Panc1 (cell line): ENCODE measurements at regions not wholly inside any gene's neighbourhood (a gene's known extent, or its start where the extent isn't known, plus 50 kb on each side); places are given as distances from the start of the nearest gene placed in this dataset.

Source experiments
- ATAC-seq: fragments of 200-7000 bp; cut with Tn5 transposase; 2 replicates; pipeline ENCODE4 v1.9.1; 2020; ENCODE audit warnings: mild to moderate bottlenecking, moderate library complexity
- BruUV-seq: library from RNA; stranded (reverse); fragments of 400-500 nt; replicated peaks from 2 replicates; lab custom pipeline; 2021; lab: Mats Ljungman, UMichigan
- CTCF ChIA-PET: fragments of 300-600 bp; sonication (Branson Sonifier 250); formaldehyde crosslinking; loops from one replicate; lab custom pipeline; 2022; ENCODE audit warnings: antibody characterized with exemption; lab: Charles Lee
- POLR2A ChIA-PET: fragments of 300-600 bp; sonication (Branson Sonifier 250); formaldehyde crosslinking; loops from one replicate; lab custom pipeline; 2022; ENCODE audit warnings: antibody characterized with exemption; lab: Charles Lee
- DNase-seq: peaks from one replicate; pipeline ENCODE4 v3.0.0-alpha.2; 2010; ENCODE audit warnings: low read depth, low spot score
- H3K27ac ChIP-seq: 2 replicates; pipeline ENCODE4 v1.5.1; 2011; ENCODE audit warnings: mild to moderate bottlenecking, low read length, inconsistent platforms
- H3K27me3 ChIP-seq: fragments of 200-500 bp; sonication (Bioruptor generic); 2 replicates; pipeline ENCODE4 v1.6.0; 2014; ENCODE audit warnings: low read length, inconsistent platforms; ENCODE audit not compliant: control insufficient read depth, insufficient read depth
- H3K36me3 ChIP-seq: fragments of 200-500 bp; sonication (Bioruptor generic); 2 replicates; pipeline ENCODE4 v1.5.1; 2014; ENCODE audit warnings: inconsistent platforms, mild to moderate bottlenecking, low read length, moderate library complexity; ENCODE audit not compliant: control insufficient read depth, insufficient read depth
- H3K4me1 ChIP-seq: 2 replicates; pipeline ENCODE4 v1.5.1; 2011; ENCODE audit warnings: inconsistent platforms, mild to moderate bottlenecking, low read length, moderate library complexity; ENCODE audit not compliant: control insufficient read depth, insufficient read depth
- H3K4me3 ChIP-seq, 2 experiments: 2 replicates each; pipeline ENCODE4 v1.5.1; 2011 to 2012; ENCODE audit warnings: low read depth in 2 of 2, low read length in 2 of 2, mild to moderate bottlenecking in 2 of 2, inconsistent platforms in 1 of 2, moderate library complexity in 1 of 2
- H3K9me3 ChIP-seq: fragments of 200-500 bp; sonication (Bioruptor generic); 2 replicates; pipeline ENCODE4 v1.5.1; 2014; ENCODE audit warnings: low read depth, mild to moderate bottlenecking, inconsistent platforms, low read length, moderate library complexity; ENCODE audit not compliant: control insufficient read depth, insufficient read depth
- POLR2AphosphoS5 ChIP-seq: IDR thresholded peaks from 2 replicates; pipeline ENCODE4 v1.6.1; 2012; ENCODE audit warnings: mild to moderate bottlenecking, low read depth, low read length, moderate library complexity
- SIN3A ChIP-seq: IDR thresholded peaks from 2 replicates; pipeline ENCODE4 v1.6.1; 2012; ENCODE audit warnings: low read depth, mild to moderate bottlenecking, low read length, moderate library complexity, borderline replicate concordance; ENCODE audit not compliant: insufficient read depth
- TCF7L2 ChIP-seq: IDR thresholded peaks from 2 replicates; pipeline ENCODE4 v1.6.1; 2011; ENCODE audit warnings: mild to moderate bottlenecking, low read depth, low read length, inconsistent platforms
- in situ Hi-C: cut with HindIII; loops from 2 replicates; pipeline ENCODE4 v1.10.0; 2016; ENCODE audit warnings: low sequenced_read_pairs, low pct_unique_long_range_greater_than_20kb
- intact Hi-C: fragments of 100-400 bp; cut with micrococcal nuclease; formaldehyde crosslinking; loops from one replicate; pipeline ENCODE4 v1.10.0; 2022; ENCODE audit not compliant: unreplicated experiment
- TF ChIP-seq, protein P1 (sequence below): fragments of 450-650 bp; IDR thresholded peaks from 2 replicates; pipeline ENCODE4 v1.5.1; 2017; ENCODE audit warnings: mild to moderate bottlenecking
- TF ChIP-seq, protein P2 (sequence below), 2 experiments: IDR thresholded peaks; 2 replicates each; pipeline ENCODE4 v1.6.1; 2011 to 2012; ENCODE audit warnings: low read depth in 2 of 2, control low read depth in 1 of 2, low read length in 1 of 2, mild to moderate bottlenecking in 1 of 2, moderate library complexity in 1 of 2; ENCODE audit not compliant: insufficient read depth in 1 of 2

DNA sequence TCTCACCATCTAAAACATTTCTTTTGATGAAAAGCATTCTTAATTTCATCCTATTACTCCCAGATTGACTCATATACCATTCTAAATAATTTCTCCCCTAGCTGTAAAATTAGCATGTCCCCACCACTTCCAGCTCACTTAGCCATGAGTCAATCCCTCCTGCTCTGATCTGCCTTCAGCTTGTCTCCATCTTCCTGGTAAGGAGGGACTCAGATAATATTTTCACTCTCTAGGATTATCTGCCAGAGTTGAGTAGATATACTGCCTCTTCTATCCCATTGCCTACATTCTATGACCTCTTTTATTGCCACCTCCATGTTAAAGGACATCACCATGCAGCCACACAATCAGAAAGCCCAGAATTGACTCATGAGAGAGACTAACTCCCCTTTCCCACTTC is 348.8 kb upstream of the POU3F2 start:
- no peak for DNase-seq
- ChIA-PET POLR2A (no interaction called here), CTCF (no interaction called here)
- intact Hi-C loops (no loop called here), in situ Hi-C loops (no loop called here)
- Histone ChIP-seq H3K4me3 (no peak overlapping the region), H3K9me3 (no peaks in the 10 kb centered on the region), H3K4me1 (no peaks in the 10 kb centered on the region), H3K27ac (no peak overlapping the region), H3K27me3 (no peaks in the 10 kb centered on the region), H3K36me3 (no peaks in the 10 kb centered on the region)
- TF ChIP-seq, protein P1, sequence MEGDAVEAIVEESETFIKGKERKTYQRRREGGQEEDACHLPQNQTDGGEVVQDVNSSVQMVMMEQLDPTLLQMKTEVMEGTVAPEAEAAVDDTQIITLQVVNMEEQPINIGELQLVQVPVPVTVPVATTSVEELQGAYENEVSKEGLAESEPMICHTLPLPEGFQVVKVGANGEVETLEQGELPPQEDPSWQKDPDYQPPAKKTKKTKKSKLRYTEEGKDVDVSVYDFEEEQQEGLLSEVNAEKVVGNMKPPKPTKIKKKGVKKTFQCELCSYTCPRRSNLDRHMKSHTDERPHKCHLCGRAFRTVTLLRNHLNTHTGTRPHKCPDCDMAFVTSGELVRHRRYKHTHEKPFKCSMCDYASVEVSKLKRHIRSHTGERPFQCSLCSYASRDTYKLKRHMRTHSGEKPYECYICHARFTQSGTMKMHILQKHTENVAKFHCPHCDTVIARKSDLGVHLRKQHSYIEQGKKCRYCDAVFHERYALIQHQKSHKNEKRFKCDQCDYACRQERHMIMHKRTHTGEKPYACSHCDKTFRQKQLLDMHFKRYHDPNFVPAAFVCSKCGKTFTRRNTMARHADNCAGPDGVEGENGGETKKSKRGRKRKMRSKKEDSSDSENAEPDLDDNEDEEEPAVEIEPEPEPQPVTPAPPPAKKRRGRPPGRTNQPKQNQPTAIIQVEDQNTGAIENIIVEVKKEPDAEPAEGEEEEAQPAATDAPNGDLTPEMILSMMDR = no peak
- TF ChIP-seq, protein P2, sequence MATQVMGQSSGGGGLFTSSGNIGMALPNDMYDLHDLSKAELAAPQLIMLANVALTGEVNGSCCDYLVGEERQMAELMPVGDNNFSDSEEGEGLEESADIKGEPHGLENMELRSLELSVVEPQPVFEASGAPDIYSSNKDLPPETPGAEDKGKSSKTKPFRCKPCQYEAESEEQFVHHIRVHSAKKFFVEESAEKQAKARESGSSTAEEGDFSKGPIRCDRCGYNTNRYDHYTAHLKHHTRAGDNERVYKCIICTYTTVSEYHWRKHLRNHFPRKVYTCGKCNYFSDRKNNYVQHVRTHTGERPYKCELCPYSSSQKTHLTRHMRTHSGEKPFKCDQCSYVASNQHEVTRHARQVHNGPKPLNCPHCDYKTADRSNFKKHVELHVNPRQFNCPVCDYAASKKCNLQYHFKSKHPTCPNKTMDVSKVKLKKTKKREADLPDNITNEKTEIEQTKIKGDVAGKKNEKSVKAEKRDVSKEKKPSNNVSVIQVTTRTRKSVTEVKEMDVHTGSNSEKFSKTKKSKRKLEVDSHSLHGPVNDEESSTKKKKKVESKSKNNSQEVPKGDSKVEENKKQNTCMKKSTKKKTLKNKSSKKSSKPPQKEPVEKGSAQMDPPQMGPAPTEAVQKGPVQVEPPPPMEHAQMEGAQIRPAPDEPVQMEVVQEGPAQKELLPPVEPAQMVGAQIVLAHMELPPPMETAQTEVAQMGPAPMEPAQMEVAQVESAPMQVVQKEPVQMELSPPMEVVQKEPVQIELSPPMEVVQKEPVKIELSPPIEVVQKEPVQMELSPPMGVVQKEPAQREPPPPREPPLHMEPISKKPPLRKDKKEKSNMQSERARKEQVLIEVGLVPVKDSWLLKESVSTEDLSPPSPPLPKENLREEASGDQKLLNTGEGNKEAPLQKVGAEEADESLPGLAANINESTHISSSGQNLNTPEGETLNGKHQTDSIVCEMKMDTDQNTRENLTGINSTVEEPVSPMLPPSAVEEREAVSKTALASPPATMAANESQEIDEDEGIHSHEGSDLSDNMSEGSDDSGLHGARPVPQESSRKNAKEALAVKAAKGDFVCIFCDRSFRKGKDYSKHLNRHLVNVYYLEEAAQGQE (IDR thresholded peaks at IDR 0.05; ENCODE audit: insufficient read depth in 1 of 2, low read depth in 2 of 2, low read length in 1 of 2) = no peak
- no peak for TF ChIP-seq TCF7L2
- TF ChIP-seq POLR2AphosphoS5 = no peak
- no peak for TF ChIP-seq SIN3A
- no TSS peak for BruUV-seq
- ATAC-seq = no peak

DNA sequence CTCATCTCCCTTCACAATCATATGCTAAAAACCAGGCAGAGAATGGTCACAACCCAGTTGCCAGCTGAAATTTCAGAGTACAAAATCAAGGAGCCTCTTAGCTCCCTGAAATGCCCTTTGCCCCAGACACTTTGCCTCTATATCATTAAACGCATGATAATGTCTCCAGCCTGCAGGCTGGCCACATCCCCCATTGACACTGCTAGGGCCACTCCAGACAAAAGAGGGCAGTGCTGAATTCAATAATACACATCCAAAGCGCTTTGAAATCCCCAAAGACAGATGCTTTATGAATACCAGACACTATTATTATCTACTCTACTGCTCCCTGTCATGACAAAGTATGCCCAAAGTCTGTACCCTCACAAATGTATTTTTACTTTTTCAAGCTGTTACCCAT is 348.3 kb upstream of the POU3F2 start:
- CTCF ChIA-PET = no interaction called here
- in situ Hi-C loops (no loop called here), intact Hi-C loops (no loop called here)
- ATAC-seq (no peak), DNase-seq (no peak)
- H3K4me1 ChIP-seq = no peaks in the 10 kb centered on the region
- H3K27me3 ChIP-seq = no peaks in the 10 kb centered on the region
- TF ChIP-seq, protein P1 = 0 out of 2 replicates have a peak, but pooled peaks have one; percentile 7
- TF ChIP-seq, protein P2 (IDR thresholded peaks at IDR 0.05; ENCODE audit: insufficient read depth in 1 of 2, low read depth in 2 of 2, low read length in 1 of 2) = no peak
- no peak overlapping the region for H3K4me3 ChIP-seq
- no peaks in the 10 kb centered on the region for H3K9me3 ChIP-seq
- POLR2A ChIA-PET = no interaction called here
- no peaks in the 10 kb centered on the region for H3K36me3 ChIP-seq
- H3K27ac ChIP-seq = no peak overlapping the region
- no TSS peak for BruUV-seq
